Liver (tissue), 7 donors: ENCODE measurements at regions not wholly inside any gene's neighbourhood (a gene's known extent, or its start where the extent isn't known, plus 50 kb on each side); places are given as distances from the start of the nearest gene placed in this dataset.

ENCODE experiments used
- DNase-seq: peaks from one replicate; pipeline ENCODE4 v3.0.0-alpha.2; 2017; ENCODE audit warnings: low spot score
- H3K27ac ChIP-seq, 2 donors: one replicate each; pipeline ENCODE4 v1.7.0; 2013; ENCODE audit warnings: inconsistent platforms in 2 of 2, low read length in 2 of 2, control low read depth in 1 of 2, low read depth in 1 of 2, mild to moderate bottlenecking in 1 of 2
- H3K27me3 ChIP-seq, 4 donors: one replicate each; pipeline versions ENCODE4 v1.6.1 to v1.7.0; 2013; ENCODE audit warnings: low read length in 3 of 4, inconsistent platforms in 1 of 4, mild to moderate bottlenecking in 1 of 4, moderate library complexity in 1 of 4; ENCODE audit not compliant: control insufficient read depth in 4 of 4, insufficient read depth in 4 of 4
- H3K36me3 ChIP-seq, 4 donors: one replicate each; pipeline versions ENCODE4 v1.6.1 to v1.7.0; 2013; ENCODE audit warnings: low read length in 3 of 4, mild to moderate bottlenecking in 3 of 4, low read depth in 1 of 4, moderate library complexity in 1 of 4; ENCODE audit not compliant: control insufficient read depth in 4 of 4, insufficient read depth in 3 of 4
- H3K4me1 ChIP-seq, 4 donors: one replicate each; pipeline versions ENCODE4 v1.6.1 to v1.7.0; 2013; ENCODE audit warnings: low read length in 3 of 4, mild to moderate bottlenecking in 3 of 4, moderate library complexity in 1 of 4; ENCODE audit not compliant: control insufficient read depth in 4 of 4, insufficient read depth in 4 of 4
- H3K4me3 ChIP-seq, 3 donors: one replicate each; pipeline versions ENCODE4 v1.6.1 to v1.7.0; 2013; ENCODE audit warnings: low read length in 3 of 3, control low read depth in 1 of 3, low read depth in 1 of 3, mild to moderate bottlenecking in 1 of 3
- H3K9ac ChIP-seq, 2 donors: one replicate each; pipeline ENCODE4 v1.7.0; 2013; ENCODE audit warnings: low read length in 2 of 2, mild to moderate bottlenecking in 2 of 2, moderate library complexity in 2 of 2, control low read depth in 1 of 2, low read depth in 1 of 2
- H3K9me3 ChIP-seq, 4 donors: one replicate each; pipeline versions ENCODE4 v1.6.1 to v1.7.0; 2013; ENCODE audit warnings: low read length in 3 of 4; ENCODE audit not compliant: control insufficient read depth in 4 of 4
- ATF3 ChIP-seq: IDR thresholded peaks from 2 replicates; pipeline ENCODE4 v1.6.1; 2016; ENCODE audit warnings: antibody characterized with exemption
- EGR1 ChIP-seq, 2 donors: IDR thresholded peaks; 2 replicates each; pipeline ENCODE4 v1.6.1; 2016 to 2018; ENCODE audit warnings: antibody characterized with exemption in 2 of 2, low read depth in 2 of 2
- FOXA1 ChIP-seq: IDR thresholded peaks from 2 replicates; pipeline ENCODE4 v1.6.1; 2016; ENCODE audit warnings: antibody characterized with exemption
- FOXA2 ChIP-seq: IDR thresholded peaks from 2 replicates; pipeline ENCODE4 v1.6.1; 2016; ENCODE audit warnings: antibody characterized with exemption
- GABPA ChIP-seq, 2 donors: IDR thresholded peaks in 1 of 2; conservative IDR thresholded peaks in 1 of 2; 2 replicates each; pipeline ENCODE4 v1.6.1; 2016; ENCODE audit warnings: antibody characterized with exemption in 2 of 2, mild to moderate bottlenecking in 1 of 2, moderate library complexity in 1 of 2
- HNF4A ChIP-seq, 2 donors: conservative IDR thresholded peaks; 2 replicates each; pipeline ENCODE4 v1.6.1; 2016; ENCODE audit warnings: antibody characterized with exemption in 2 of 2, mild to moderate bottlenecking in 2 of 2
- HNF4G ChIP-seq: IDR thresholded peaks from 2 replicates; pipeline ENCODE4 v1.6.1; 2016; ENCODE audit warnings: antibody characterized with exemption
- JUND ChIP-seq, 2 donors: IDR thresholded peaks; 2 replicates each; pipeline ENCODE4 v1.6.1; 2016; ENCODE audit warnings: antibody characterized with exemption in 2 of 2
- MAX ChIP-seq: IDR thresholded peaks from 2 replicates; pipeline ENCODE4 v1.6.1; 2016; ENCODE audit warnings: antibody characterized with exemption
- NR2F2 ChIP-seq: IDR thresholded peaks from 2 replicates; pipeline ENCODE4 v1.6.1; 2016; ENCODE audit warnings: antibody characterized with exemption
- RAD21 ChIP-seq, 2 donors: IDR thresholded peaks; 2 replicates each; pipeline ENCODE4 v1.6.1; 2016; ENCODE audit warnings: antibody characterized with exemption in 2 of 2, mild to moderate bottlenecking in 2 of 2
- REST ChIP-seq: IDR thresholded peaks from 2 replicates; pipeline ENCODE4 v1.6.1; 2016; ENCODE audit warnings: antibody characterized with exemption, mild to moderate bottlenecking
- RXRA ChIP-seq, 2 donors: IDR thresholded peaks; 2 replicates each; pipeline ENCODE4 v1.6.1; 2017 to 2018; ENCODE audit warnings: antibody characterized with exemption in 2 of 2, mild to moderate bottlenecking in 1 of 2
- SP1 ChIP-seq: IDR thresholded peaks from 2 replicates; pipeline ENCODE4 v1.6.1; 2018; ENCODE audit warnings: antibody characterized with exemption, mild to moderate bottlenecking
- TAF1 ChIP-seq: conservative IDR thresholded peaks from 2 replicates; pipeline ENCODE4 v1.6.1; 2016; ENCODE audit warnings: antibody characterized with exemption, mild to moderate bottlenecking
- ZBTB33 ChIP-seq: IDR thresholded peaks from 2 replicates; pipeline ENCODE4 v1.6.1; 2016; ENCODE audit warnings: antibody characterized with exemption
- WGBS: extraction: QIAGEN DNeasy Blood & Tissue Kit; methylation state at CpG from one replicate; pipeline ENCODE4 v1.1.7; 2013; 5-methylcytosine and 5-hydroxymethylcytosine counted together
- donor health status: healthy.
- donor health status: healthy.
- donor health status: healthy.
- donor health status: healthy.

GRCh38 chr3:13199899-13200451 is 126.7 kb upstream of the IQSEC1 start:
- WGBS = 95% methylated on average over 13 of the region's 13 CpGs
- H3K36me3 ChIP-seq = no peaks in the 10 kb centered on the region
- no peak overlapping the region for H3K4me3 ChIP-seq
- TF ChIP-seq RXRA (IDR thresholded peaks at IDR 0.05) (no peak), HNF4A (conservative IDR thresholded peaks at IDR 0.05) (no peak), MAX (no peak), ZBTB33 (no peak), EGR1 (IDR thresholded peaks at IDR 0.05; ENCODE audit: low read depth in 2 of 2) (no peak), REST (no peak), JUND (IDR thresholded peaks at IDR 0.05) (no peak), FOXA2 (no peak), RAD21 (IDR thresholded peaks at IDR 0.05) (no peak), ATF3 (no peak), HNF4G (no peak), FOXA1 (no peak), TAF1 (no peak), NR2F2 (no peak), SP1 (no peak)
- H3K9me3 ChIP-seq = no peaks in the 10 kb centered on the region
- no peak for DNase-seq
- H3K27me3 ChIP-seq = no peaks in the 10 kb centered on the region
- H3K9ac ChIP-seq = no peak overlapping the region
- peaks cover 3 to 14% (median 11%) of the 10 kb centered on the region in 4 donors for H3K4me1 ChIP-seq
- H3K27ac ChIP-seq = no peak overlapping the region

GRCh38 chr3:13199006-13199776 is 126.0 kb upstream of the IQSEC1 start:
- no peak overlapping the region for H3K27ac ChIP-seq
- no peak overlapping the region for H3K4me3 ChIP-seq
- TF ChIP-seq REST (no peak), MAX (no peak), JUND (IDR thresholded peaks at IDR 0.05) (no peak), NR2F2 (no peak), HNF4A (conservative IDR thresholded peaks at IDR 0.05) (no peak), HNF4G (no peak), GABPA (IDR thresholded peaks at IDR 0.05 in 1 of 2, conservative IDR thresholded peaks at IDR 0.05 in 1 of 2) (no peak)
- 90% methylated on average over 25 of the region's 25 CpGs for WGBS
- H3K27me3 ChIP-seq = no peaks in the 10 kb centered on the region
- no peak for DNase-seq
- H3K36me3 ChIP-seq = no peaks in the 10 kb centered on the region
- H3K9me3 ChIP-seq = no peaks in the 10 kb centered on the region
- no peak overlapping the region for H3K9ac ChIP-seq
- peaks cover 3 to 14% (median 11%) of the 10 kb centered on the region in 4 donors for H3K4me1 ChIP-seq
